ENCODE measurements at regions not wholly inside any gene's neighbourhood (a gene's known extent, or its start where the extent isn't known, plus 50 kb on each side); places are given as distances from the start of the nearest gene placed in this dataset.

DNA sequence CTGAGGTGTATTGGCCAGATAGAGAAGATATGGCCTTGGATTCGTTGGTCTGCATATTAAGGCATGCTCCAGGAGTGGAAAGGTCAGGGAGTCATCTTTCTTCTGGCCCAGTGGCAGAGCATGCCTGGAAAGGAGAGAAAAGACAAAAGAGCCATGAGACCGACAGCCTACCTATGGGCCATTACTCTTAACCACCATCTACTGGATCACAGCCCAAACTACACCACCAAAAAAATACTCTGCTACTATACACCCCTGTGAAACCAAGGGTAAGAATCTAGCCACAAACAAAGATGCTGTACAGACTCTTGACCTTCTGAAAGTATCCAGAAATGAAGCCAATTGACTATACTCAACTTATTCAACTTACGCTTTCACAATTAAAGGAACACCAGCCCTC lies 96.1 kb upstream of the PLSCR5 start:
- no peak for TF ChIP-seq EZH2phosphoT487 (IDR thresholded peaks at IDR 0.05; ENCODE audit: insufficient read depth, low read depth)
- TF ChIP-seq EZH2 (IDR thresholded peaks at IDR 0.05; ENCODE audit: insufficient read depth, poor library complexity, severe bottlenecking) = no peak
